Type B pancreatic cell (in vitro differentiated cells): ENCODE measurements at regions not wholly inside any gene's neighbourhood (a gene's known extent, or its start where the extent isn't known, plus 50 kb on each side); places are given as distances from the start of the nearest gene placed in this dataset.
"Not testable (repeated sequence)": the region's sequence is repeated elsewhere in the genome, so short reads cannot be mapped to it uniquely, and the experiment has no call there.

Source experiments
- DNase-seq: peaks from one replicate; pipeline ENCODE4 v3.0.0; 2021; ENCODE audit warnings: mixed read lengths; ENCODE audit not compliant: unreplicated experiment; ENCODE audit errors: extremely low spot score
- H3K27ac Mint-ChIP-seq: 2 replicates; pipeline ENCODE4 v1.8.0; 2021; ENCODE audit warnings: mild to moderate bottlenecking, mixed read lengths
- H3K27me3 Mint-ChIP-seq: 2 replicates; pipeline ENCODE4 v1.8.0; 2021; ENCODE audit warnings: mixed read lengths
- H3K36me3 Mint-ChIP-seq: 2 replicates; pipeline ENCODE4 v1.8.0; 2021; ENCODE audit warnings: mixed read lengths
- H3K4me1 Mint-ChIP-seq: one replicate; pipeline ENCODE4 v1.8.0; 2021; ENCODE audit warnings: mixed read lengths; ENCODE audit not compliant: unreplicated experiment
- H3K4me3 Mint-ChIP-seq: 2 replicates; pipeline ENCODE4 v1.8.0; 2021; ENCODE audit warnings: mild to moderate bottlenecking, mixed read lengths
- H3K9me3 Mint-ChIP-seq: 2 replicates; pipeline ENCODE4 v1.8.0; 2021; ENCODE audit warnings: mixed read lengths
- CTCF ChIP-seq: fragments of 200-600 bp; sonication (generic); conservative IDR thresholded peaks from 2 replicates; pipeline ENCODE4 v1.5.0; 2021; ENCODE audit warnings: antibody characterized with exemption, mild to moderate bottlenecking

- Mint-ChIP-seq H3K4me1 (no peaks in the 10 kb centered on the region), H3K4me3 (no peak overlapping the region), H3K36me3 (no peaks in the 10 kb centered on the region), H3K9me3 (no peaks in the 10 kb centered on the region), H3K27ac (no peak overlapping the region), H3K27me3 (no peaks in the 10 kb centered on the region)
- DNase-seq: no peak
- no peak for TF ChIP-seq CTCF
Observed at GRCh38 chr5:52139888-52140615, 647.7 kb upstream of the ITGA1 start.

- Mint-ChIP-seq H3K27me3 (no peaks in the 10 kb centered on the region), H3K36me3 (no peaks in the 10 kb centered on the region), H3K9me3 (no peaks in the 10 kb centered on the region), H3K27ac (no peak overlapping the region), H3K4me1 (no peaks in the 10 kb centered on the region), H3K4me3 (no peak overlapping the region)
- no peak for TF ChIP-seq CTCF
- DNase-seq: no peak
Observed at GRCh38 chr5:52148679-52149078, 639.0 kb upstream of the ITGA1 start.

DNA sequence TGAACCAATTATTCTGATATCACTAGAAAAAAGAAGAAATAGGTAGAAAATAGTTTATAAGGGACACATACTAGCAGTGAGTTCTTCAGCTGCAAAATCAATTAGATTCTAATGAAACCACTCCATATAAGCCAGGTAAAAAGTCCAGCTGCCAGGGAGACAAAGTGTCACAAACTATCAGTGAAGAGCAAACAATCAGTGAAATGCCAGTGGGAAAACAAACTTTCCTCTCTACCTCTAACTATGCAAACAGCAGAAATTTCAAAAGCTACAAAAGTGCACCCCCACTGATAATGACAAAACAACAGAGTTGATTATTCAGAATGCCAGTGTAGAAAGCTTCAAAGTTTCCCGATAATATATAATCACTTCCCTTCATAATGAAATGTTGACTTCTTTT, 637.2 kb upstream of the ITGA1 start:
- no peak for TF ChIP-seq CTCF

DNA sequence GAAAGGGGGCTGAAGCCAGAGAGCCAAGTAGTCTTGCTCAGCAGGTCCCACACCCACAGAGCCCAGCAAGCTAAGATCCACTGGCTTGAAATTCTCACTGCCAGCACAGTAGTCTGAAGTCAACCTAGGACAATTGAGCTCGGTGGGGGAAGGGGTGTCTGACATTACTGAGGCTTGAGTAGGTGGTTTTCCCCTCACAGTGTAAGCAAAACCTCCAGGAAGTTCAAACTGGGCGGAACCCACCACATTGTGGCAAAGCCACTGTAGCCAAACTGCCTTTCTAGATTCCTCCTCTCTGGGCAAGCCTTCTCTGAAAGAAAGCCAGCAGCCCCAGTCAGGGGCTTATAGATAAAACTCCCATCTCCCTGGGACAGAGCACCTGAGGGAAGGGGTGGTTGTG, 630.9 kb upstream of the ITGA1 start:
- not testable (repeated sequence) for H3K4me3 Mint-ChIP-seq, H3K4me1 Mint-ChIP-seq, DNase-seq, H3K36me3 Mint-ChIP-seq, H3K9me3 Mint-ChIP-seq, H3K27ac Mint-ChIP-seq, H3K27me3 Mint-ChIP-seq

More for the DNA sequence above, 637.2 kb upstream of the ITGA1 start:
- DNase-seq: no peak
- no peaks in the 10 kb centered on the region for H3K4me1 Mint-ChIP-seq
- H3K36me3 Mint-ChIP-seq: no peaks in the 10 kb centered on the region
- no peaks in the 10 kb centered on the region for H3K9me3 Mint-ChIP-seq
- H3K27me3 Mint-ChIP-seq: no peaks in the 10 kb centered on the region
- H3K4me3 Mint-ChIP-seq: no peak overlapping the region
- H3K27ac Mint-ChIP-seq: no peak overlapping the region

GRCh38 chr5:52165806-52166205, 621.9 kb upstream of the ITGA1 start:
- H3K4me1 Mint-ChIP-seq, H3K9me3 Mint-ChIP-seq: not testable (repeated sequence)

GRCh38 chr5:52173133-52173532, 614.6 kb upstream of the ITGA1 start:
- no peaks in the 10 kb centered on the region for H3K27me3 Mint-ChIP-seq
- TF ChIP-seq CTCF: no peak
- no peaks in the 10 kb centered on the region for H3K9me3 Mint-ChIP-seq
- H3K27ac Mint-ChIP-seq: no peak overlapping the region
- H3K36me3 Mint-ChIP-seq: no peaks in the 10 kb centered on the region
- H3K4me3 Mint-ChIP-seq: no peak overlapping the region
- no peaks in the 10 kb centered on the region for H3K4me1 Mint-ChIP-seq
- DNase-seq: no peak

More at GRCh38 chr5:52165806-52166205, 621.9 kb upstream of the ITGA1 start:
- not testable (repeated sequence) for H3K27me3 Mint-ChIP-seq, H3K4me3 Mint-ChIP-seq, DNase-seq, H3K27ac Mint-ChIP-seq, H3K36me3 Mint-ChIP-seq

DNA sequence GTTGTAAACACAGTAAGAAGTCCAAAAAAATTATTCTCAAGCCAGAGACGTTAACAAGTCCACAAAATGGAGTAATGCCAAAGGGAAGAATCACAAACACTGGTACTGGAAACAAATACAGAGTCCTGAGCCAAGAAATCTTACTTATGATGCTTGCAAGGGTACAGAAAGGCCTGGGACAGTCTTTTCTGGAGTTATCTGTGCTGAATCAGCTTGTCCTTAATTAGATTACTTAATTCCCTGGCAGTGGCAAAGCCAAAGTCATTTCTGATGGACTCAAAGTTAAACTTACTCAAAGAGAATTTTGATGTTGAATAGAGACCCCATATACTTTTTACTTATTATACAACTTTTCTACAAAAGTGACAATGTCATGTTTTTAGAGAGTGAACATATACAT, 610.5 kb upstream of the ITGA1 start:
- Mint-ChIP-seq H3K4me1 (no peaks in the 10 kb centered on the region), H3K9me3 (no peaks in the 10 kb centered on the region), H3K27ac (no peak overlapping the region), H3K36me3 (no peaks in the 10 kb centered on the region), H3K4me3 (no peak overlapping the region), H3K27me3 (no peaks in the 10 kb centered on the region)
- TF ChIP-seq CTCF: no peak
- no peak for DNase-seq
